H1 (cell line): ENCODE measurements at regions not wholly inside any gene's neighbourhood (a gene's known extent, or its start where the extent isn't known, plus 50 kb on each side); places are given as distances from the start of the nearest gene placed in this dataset.

Experiments
- ASH2L ChIP-seq: fragments of 200-600, 300-600 bp; sonication (generic); IDR thresholded peaks from one replicate; pipeline ENCODE4 v1.7.1; 2017; ENCODE audit warnings: low read length
- BCL11A ChIP-seq, 2 experiments: IDR thresholded peaks; one replicate each; pipeline ENCODE4 v1.6.1; 2011; ENCODE audit warnings: low read depth in 2 of 2, low read length in 2 of 2, mild to moderate bottlenecking in 2 of 2
- CEBPB ChIP-seq: IDR thresholded peaks from 2 replicates; pipeline ENCODE4 v1.6.1; 2012; ENCODE audit warnings: low read depth, low read length
- CHD2 ChIP-seq: IDR thresholded peaks from 2 replicates; pipeline ENCODE4 v1.6.1; 2012; ENCODE audit warnings: low read length, improper control_type of control experiment
- EP300 ChIP-seq, 2 experiments: IDR thresholded peaks; 1 replicate in 1 of 2; 2 replicates in 1 of 2; pipeline ENCODE4 v1.6.1; 2011 to 2012; ENCODE audit warnings: low read depth in 2 of 2, low read length in 2 of 2, mild to moderate bottlenecking in 2 of 2, borderline replicate concordance in 1 of 2, inconsistent platforms in 1 of 2, moderate library complexity in 1 of 2
- SIX5 ChIP-seq: IDR thresholded peaks from 2 replicates; pipeline ENCODE4 v1.6.1; 2011; ENCODE audit warnings: mild to moderate bottlenecking, low read depth, low read length
- TF ChIP-seq, protein P1 (sequence below): IDR thresholded peaks from 2 replicates; pipeline ENCODE4 v1.6.1; 2012; ENCODE audit warnings: low read length, inconsistent platforms
- TF ChIP-seq, protein P2 (sequence below): fragments of 300-600 bp; sonication (generic); IDR thresholded peaks from 2 replicates; pipeline ENCODE4 v1.7.1; 2012; ENCODE audit warnings: low read length, moderate library complexity, mild to moderate bottlenecking, inconsistent platforms; ENCODE audit not compliant: insufficient replicate concordance

DNA sequence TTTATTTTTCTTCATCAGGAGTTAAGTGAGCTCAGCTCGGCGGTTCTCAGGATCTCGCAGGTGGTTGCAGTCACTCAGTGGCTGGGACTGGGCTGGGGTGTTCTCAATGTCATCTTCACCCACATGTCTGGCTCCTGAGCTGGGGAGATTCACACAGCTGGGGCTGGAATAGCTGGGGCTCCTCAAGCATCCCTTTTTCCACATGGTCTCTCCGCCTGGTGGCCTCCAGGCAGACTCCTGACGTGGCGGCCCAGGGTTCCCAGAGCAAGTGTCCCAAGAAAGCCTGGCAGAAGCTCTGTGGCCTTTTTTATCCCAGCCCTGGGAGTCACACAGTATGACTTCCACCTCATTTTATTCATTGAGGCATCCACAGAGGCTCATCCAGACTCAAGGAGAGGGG is 84.1 kb upstream of the ANKRD34C start (continued):
- TF ChIP-seq EP300 (IDR thresholded peaks at IDR 0.05; ENCODE audit: borderline replicate concordance in 1 of 2, low read depth in 2 of 2, low read length in 2 of 2) (no peak), BCL11A (IDR thresholded peaks at IDR 0.05; ENCODE audit: low read depth in 2 of 2, low read length in 2 of 2) (no peak), ASH2L (no peak), SIX5 (no peak), CHD2 (no peak), CEBPB (no peak)
- TF ChIP-seq, protein P1, sequence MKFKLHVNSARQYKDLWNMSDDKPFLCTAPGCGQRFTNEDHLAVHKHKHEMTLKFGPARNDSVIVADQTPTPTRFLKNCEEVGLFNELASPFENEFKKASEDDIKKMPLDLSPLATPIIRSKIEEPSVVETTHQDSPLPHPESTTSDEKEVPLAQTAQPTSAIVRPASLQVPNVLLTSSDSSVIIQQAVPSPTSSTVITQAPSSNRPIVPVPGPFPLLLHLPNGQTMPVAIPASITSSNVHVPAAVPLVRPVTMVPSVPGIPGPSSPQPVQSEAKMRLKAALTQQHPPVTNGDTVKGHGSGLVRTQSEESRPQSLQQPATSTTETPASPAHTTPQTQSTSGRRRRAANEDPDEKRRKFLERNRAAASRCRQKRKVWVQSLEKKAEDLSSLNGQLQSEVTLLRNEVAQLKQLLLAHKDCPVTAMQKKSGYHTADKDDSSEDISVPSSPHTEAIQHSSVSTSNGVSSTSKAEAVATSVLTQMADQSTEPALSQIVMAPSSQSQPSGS: no peak
- TF ChIP-seq, protein P2, sequence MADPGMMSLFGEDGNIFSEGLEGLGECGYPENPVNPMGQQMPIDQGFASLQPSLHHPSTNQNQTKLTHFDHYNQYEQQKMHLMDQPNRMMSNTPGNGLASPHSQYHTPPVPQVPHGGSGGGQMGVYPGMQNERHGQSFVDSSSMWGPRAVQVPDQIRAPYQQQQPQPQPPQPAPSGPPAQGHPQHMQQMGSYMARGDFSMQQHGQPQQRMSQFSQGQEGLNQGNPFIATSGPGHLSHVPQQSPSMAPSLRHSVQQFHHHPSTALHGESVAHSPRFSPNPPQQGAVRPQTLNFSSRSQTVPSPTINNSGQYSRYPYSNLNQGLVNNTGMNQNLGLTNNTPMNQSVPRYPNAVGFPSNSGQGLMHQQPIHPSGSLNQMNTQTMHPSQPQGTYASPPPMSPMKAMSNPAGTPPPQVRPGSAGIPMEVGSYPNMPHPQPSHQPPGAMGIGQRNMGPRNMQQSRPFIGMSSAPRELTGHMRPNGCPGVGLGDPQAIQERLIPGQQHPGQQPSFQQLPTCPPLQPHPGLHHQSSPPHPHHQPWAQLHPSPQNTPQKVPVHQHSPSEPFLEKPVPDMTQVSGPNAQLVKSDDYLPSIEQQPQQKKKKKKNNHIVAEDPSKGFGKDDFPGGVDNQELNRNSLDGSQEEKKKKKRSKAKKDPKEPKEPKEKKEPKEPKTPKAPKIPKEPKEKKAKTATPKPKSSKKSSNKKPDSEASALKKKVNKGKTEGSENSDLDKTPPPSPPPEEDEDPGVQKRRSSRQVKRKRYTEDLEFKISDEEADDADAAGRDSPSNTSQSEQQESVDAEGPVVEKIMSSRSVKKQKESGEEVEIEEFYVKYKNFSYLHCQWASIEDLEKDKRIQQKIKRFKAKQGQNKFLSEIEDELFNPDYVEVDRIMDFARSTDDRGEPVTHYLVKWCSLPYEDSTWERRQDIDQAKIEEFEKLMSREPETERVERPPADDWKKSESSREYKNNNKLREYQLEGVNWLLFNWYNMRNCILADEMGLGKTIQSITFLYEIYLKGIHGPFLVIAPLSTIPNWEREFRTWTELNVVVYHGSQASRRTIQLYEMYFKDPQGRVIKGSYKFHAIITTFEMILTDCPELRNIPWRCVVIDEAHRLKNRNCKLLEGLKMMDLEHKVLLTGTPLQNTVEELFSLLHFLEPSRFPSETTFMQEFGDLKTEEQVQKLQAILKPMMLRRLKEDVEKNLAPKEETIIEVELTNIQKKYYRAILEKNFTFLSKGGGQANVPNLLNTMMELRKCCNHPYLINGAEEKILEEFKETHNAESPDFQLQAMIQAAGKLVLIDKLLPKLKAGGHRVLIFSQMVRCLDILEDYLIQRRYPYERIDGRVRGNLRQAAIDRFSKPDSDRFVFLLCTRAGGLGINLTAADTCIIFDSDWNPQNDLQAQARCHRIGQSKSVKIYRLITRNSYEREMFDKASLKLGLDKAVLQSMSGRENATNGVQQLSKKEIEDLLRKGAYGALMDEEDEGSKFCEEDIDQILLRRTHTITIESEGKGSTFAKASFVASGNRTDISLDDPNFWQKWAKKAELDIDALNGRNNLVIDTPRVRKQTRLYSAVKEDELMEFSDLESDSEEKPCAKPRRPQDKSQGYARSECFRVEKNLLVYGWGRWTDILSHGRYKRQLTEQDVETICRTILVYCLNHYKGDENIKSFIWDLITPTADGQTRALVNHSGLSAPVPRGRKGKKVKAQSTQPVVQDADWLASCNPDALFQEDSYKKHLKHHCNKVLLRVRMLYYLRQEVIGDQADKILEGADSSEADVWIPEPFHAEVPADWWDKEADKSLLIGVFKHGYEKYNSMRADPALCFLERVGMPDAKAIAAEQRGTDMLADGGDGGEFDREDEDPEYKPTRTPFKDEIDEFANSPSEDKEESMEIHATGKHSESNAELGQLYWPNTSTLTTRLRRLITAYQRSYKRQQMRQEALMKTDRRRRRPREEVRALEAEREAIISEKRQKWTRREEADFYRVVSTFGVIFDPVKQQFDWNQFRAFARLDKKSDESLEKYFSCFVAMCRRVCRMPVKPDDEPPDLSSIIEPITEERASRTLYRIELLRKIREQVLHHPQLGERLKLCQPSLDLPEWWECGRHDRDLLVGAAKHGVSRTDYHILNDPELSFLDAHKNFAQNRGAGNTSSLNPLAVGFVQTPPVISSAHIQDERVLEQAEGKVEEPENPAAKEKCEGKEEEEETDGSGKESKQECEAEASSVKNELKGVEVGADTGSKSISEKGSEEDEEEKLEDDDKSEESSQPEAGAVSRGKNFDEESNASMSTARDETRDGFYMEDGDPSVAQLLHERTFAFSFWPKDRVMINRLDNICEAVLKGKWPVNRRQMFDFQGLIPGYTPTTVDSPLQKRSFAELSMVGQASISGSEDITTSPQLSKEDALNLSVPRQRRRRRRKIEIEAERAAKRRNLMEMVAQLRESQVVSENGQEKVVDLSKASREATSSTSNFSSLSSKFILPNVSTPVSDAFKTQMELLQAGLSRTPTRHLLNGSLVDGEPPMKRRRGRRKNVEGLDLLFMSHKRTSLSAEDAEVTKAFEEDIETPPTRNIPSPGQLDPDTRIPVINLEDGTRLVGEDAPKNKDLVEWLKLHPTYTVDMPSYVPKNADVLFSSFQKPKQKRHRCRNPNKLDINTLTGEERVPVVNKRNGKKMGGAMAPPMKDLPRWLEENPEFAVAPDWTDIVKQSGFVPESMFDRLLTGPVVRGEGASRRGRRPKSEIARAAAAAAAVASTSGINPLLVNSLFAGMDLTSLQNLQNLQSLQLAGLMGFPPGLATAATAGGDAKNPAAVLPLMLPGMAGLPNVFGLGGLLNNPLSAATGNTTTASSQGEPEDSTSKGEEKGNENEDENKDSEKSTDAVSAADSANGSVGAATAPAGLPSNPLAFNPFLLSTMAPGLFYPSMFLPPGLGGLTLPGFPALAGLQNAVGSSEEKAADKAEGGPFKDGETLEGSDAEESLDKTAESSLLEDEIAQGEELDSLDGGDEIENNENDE: no peak
